Caco-2 (cell line): ENCODE measurements at regions not wholly inside any gene's neighbourhood (a gene's known extent, or its start where the extent isn't known, plus 50 kb on each side); places are given as distances from the start of the nearest gene placed in this dataset.

Source experiments
- BruUV-seq: library from RNA; stranded (reverse); fragments of 400-500 nt; replicated peaks from 2 replicates; lab custom pipeline; 2021; lab: Mats Ljungman, UMichigan
- CTCF ChIA-PET: fragments of 300-600 bp; sonication (Branson Sonifier 250); formaldehyde crosslinking; loops from one replicate; lab custom pipeline; 2022; ENCODE audit warnings: antibody characterized with exemption; lab: Charles Lee
- POLR2A ChIA-PET: fragments of 300-600 bp; sonication (Branson Sonifier 250); formaldehyde crosslinking; loops from one replicate; lab custom pipeline; 2022; ENCODE audit warnings: antibody characterized with exemption; lab: Charles Lee
- DNase-seq, 2 experiments: peaks; one replicate each; pipeline versions ENCODE4 v3.0.0 to v3.0.0-alpha.2; 2020 to 2022
- H3K27me3 ChIP-seq: replicated peaks from 2 replicates; pipeline ENCODE4 v1.6.0; 2011; ENCODE audit warnings: low read length; ENCODE audit not compliant: control insufficient read depth, insufficient read depth
- H3K36me3 ChIP-seq: 2 replicates; pipeline ENCODE4 v1.5.1; 2011; ENCODE audit warnings: low read length; ENCODE audit not compliant: control insufficient read depth, insufficient read depth
- H3K4me1 ChIP-seq: fragments of 250-450 bp; sonication (Bioruptor Pico); 2 replicates; pipeline ENCODE4 v1.5.1; 2020; ENCODE audit warnings: mild to moderate bottlenecking
- H3K4me3 ChIP-seq: 2 replicates; pipeline ENCODE4 v1.5.1; 2011; ENCODE audit warnings: low read depth, mild to moderate bottlenecking, control low read depth, low read length
- H3K9me3 ChIP-seq: fragments of 250-450 bp; sonication (Bioruptor Pico); 2 replicates; pipeline ENCODE4 v1.5.1; 2020; ENCODE audit warnings: mild to moderate bottlenecking, moderate library complexity
- H3K27ac Mint-ChIP-seq: one replicate; pipeline ENCODE4 v1.8.0; 2022; ENCODE audit warnings: mixed read lengths; ENCODE audit not compliant: unreplicated experiment
- H3K27me3 Mint-ChIP-seq: one replicate; pipeline ENCODE4 v1.8.0; 2022; ENCODE audit warnings: mixed read lengths; ENCODE audit not compliant: insufficient read depth, unreplicated experiment
- H3K36me3 Mint-ChIP-seq: one replicate; pipeline ENCODE4 v1.8.0; 2022; ENCODE audit warnings: mild to moderate bottlenecking, mixed read lengths; ENCODE audit not compliant: insufficient read depth, unreplicated experiment
- H3K4me1 Mint-ChIP-seq: one replicate; pipeline ENCODE4 v1.8.0; 2022; ENCODE audit warnings: low read depth, mixed read lengths; ENCODE audit not compliant: unreplicated experiment
- H3K4me3 Mint-ChIP-seq: one replicate; pipeline ENCODE4 v1.8.0; 2022; ENCODE audit warnings: mild to moderate bottlenecking, moderate library complexity, mixed read lengths; ENCODE audit not compliant: unreplicated experiment
- H3K9me3 Mint-ChIP-seq: one replicate; pipeline ENCODE4 v1.8.0; 2022; ENCODE audit warnings: mixed read lengths; ENCODE audit not compliant: unreplicated experiment
- CTCF ChIP-seq, 2 experiments: fragments of 200-600 bp in 1 of 2; IDR thresholded peaks; 1 replicate in 1 of 2; 2 replicates in 1 of 2; pipeline versions ENCODE4 v1.5.1 to v1.8.0; 2011 to 2022; ENCODE audit warnings: antibody characterized with exemption in 1 of 2, control low read depth in 1 of 2, inconsistent platforms in 1 of 2, low read depth in 1 of 2, low read length in 1 of 2, mild to moderate bottlenecking in 1 of 2, moderate library complexity in 1 of 2; ENCODE audit not compliant: insufficient read depth in 1 of 2, severe bottlenecking in 1 of 2, unreplicated experiment in 1 of 2
- intact Hi-C: fragments of 100-400 bp; cut with micrococcal nuclease; formaldehyde crosslinking; loops from one replicate; pipeline ENCODE4 v1.10.0; 2022; ENCODE audit not compliant: unreplicated experiment

GRCh38 chr4:14396183-14396582, 606.1 kb upstream of the CPEB2 start:
- H3K27me3 Mint-ChIP-seq = no peaks in the 10 kb centered on the region
- no peak for TF ChIP-seq CTCF (IDR thresholded peaks at IDR 0.05; ENCODE audit: insufficient read depth in 1 of 2, low read depth in 1 of 2, low read length in 1 of 2, severe bottlenecking in 1 of 2, unreplicated experiment in 1 of 2)
- no peaks in the 10 kb centered on the region for H3K4me1 Mint-ChIP-seq
- CTCF ChIA-PET = no interaction called here
- POLR2A ChIA-PET = no interaction called here
- Histone ChIP-seq H3K27me3 (no peaks in the 10 kb centered on the region), H3K9me3 (no peaks in the 10 kb centered on the region), H3K4me1 (no peaks in the 10 kb centered on the region), H3K4me3 (no peak overlapping the region), H3K36me3 (no peaks in the 10 kb centered on the region)
- intact Hi-C loops = no loop called here
- no peak overlapping the region for H3K27ac Mint-ChIP-seq
- H3K9me3 Mint-ChIP-seq = peaks cover 10% of the 10 kb centered on the region
- DNase-seq = no peak
- no peaks in the 10 kb centered on the region for H3K36me3 Mint-ChIP-seq
- BruUV-seq = no TSS peak
- no peak overlapping the region for H3K4me3 Mint-ChIP-seq

- H3K27me3 ChIP-seq = no peaks in the 10 kb centered on the region
- POLR2A ChIA-PET = no interaction called here
Observed at GRCh38 chr4:14399848-14400247, 602.4 kb upstream of the CPEB2 start.

GRCh38 chr4:14400307-14400706, 602.0 kb upstream of the CPEB2 start:
- TF ChIP-seq CTCF (IDR thresholded peaks at IDR 0.05; ENCODE audit: insufficient read depth in 1 of 2, low read depth in 1 of 2, low read length in 1 of 2, severe bottlenecking in 1 of 2, unreplicated experiment in 1 of 2) = no peak
- Histone ChIP-seq H3K4me1 (no peaks in the 10 kb centered on the region), H3K27me3 (no peaks in the 10 kb centered on the region), H3K4me3 (no peak overlapping the region), H3K36me3 (no peaks in the 10 kb centered on the region), H3K9me3 (no peaks in the 10 kb centered on the region)
- CTCF ChIA-PET = no interaction called here
- intact Hi-C loops = no loop called here
- Mint-ChIP-seq H3K27me3 (no peaks in the 10 kb centered on the region), H3K9me3 (peaks cover 20% of the 10 kb centered on the region), H3K4me3 (no peak overlapping the region), H3K27ac (no peak overlapping the region), H3K36me3 (no peaks in the 10 kb centered on the region), H3K4me1 (no peaks in the 10 kb centered on the region)
- POLR2A ChIA-PET = no interaction called here
- no TSS peak for BruUV-seq
- no peak for DNase-seq

More at GRCh38 chr4:14399848-14400247, 602.4 kb upstream of the CPEB2 start:
- no peaks in the 10 kb centered on the region for H3K36me3 Mint-ChIP-seq
- peaks cover 20% of the 10 kb centered on the region for H3K9me3 Mint-ChIP-seq
- CTCF ChIA-PET = no interaction called here
- intact Hi-C loops = no loop called here
- no peaks in the 10 kb centered on the region for H3K4me1 Mint-ChIP-seq
- Histone ChIP-seq H3K4me3 (no peak overlapping the region), H3K36me3 (no peaks in the 10 kb centered on the region), H3K4me1 (no peaks in the 10 kb centered on the region), H3K9me3 (no peaks in the 10 kb centered on the region)
- H3K4me3 Mint-ChIP-seq = no peak overlapping the region
- no TSS peak for BruUV-seq
- TF ChIP-seq CTCF (IDR thresholded peaks at IDR 0.05; ENCODE audit: insufficient read depth in 1 of 2, low read depth in 1 of 2, low read length in 1 of 2, severe bottlenecking in 1 of 2, unreplicated experiment in 1 of 2) = no peak
- no peaks in the 10 kb centered on the region for H3K27me3 Mint-ChIP-seq
- no peak overlapping the region for H3K27ac Mint-ChIP-seq
- no peak for DNase-seq
